Stomach (tissue), 4 donors: ENCODE measurements at regions not wholly inside any gene's neighbourhood (a gene's known extent, or its start where the extent isn't known, plus 50 kb on each side); places are given as distances from the start of the nearest gene placed in this dataset.

Experiments used
- CTCF ChIP-seq, 7 experiments: fragments of 450-650 bp in 4 of 7; fragments of 200-600 bp in 3 of 7; sonication (generic) in 3 of 7; IDR thresholded peaks; one replicate each; pipeline ENCODE4 v1.5.1; 2016 to 2019; ENCODE audit warnings: antibody characterized with exemption in 7 of 7, control low read depth in 2 of 7, mild to moderate bottlenecking in 1 of 7
- EP300 ChIP-seq: sonication (generic); formaldehyde crosslinking; IDR thresholded peaks from one replicate; pipeline ENCODE4 v1.6.1; 2017; ENCODE audit warnings: antibody characterized with exemption
- POLR2A ChIP-seq, 4 donors: fragments of 450-650 bp; IDR thresholded peaks; one replicate each; pipeline ENCODE4 v1.6.1; 2016; ENCODE audit warnings: antibody characterized with exemption in 4 of 4, control low read depth in 2 of 4, mild to moderate bottlenecking in 1 of 4, moderate library complexity in 1 of 4

DNA sequence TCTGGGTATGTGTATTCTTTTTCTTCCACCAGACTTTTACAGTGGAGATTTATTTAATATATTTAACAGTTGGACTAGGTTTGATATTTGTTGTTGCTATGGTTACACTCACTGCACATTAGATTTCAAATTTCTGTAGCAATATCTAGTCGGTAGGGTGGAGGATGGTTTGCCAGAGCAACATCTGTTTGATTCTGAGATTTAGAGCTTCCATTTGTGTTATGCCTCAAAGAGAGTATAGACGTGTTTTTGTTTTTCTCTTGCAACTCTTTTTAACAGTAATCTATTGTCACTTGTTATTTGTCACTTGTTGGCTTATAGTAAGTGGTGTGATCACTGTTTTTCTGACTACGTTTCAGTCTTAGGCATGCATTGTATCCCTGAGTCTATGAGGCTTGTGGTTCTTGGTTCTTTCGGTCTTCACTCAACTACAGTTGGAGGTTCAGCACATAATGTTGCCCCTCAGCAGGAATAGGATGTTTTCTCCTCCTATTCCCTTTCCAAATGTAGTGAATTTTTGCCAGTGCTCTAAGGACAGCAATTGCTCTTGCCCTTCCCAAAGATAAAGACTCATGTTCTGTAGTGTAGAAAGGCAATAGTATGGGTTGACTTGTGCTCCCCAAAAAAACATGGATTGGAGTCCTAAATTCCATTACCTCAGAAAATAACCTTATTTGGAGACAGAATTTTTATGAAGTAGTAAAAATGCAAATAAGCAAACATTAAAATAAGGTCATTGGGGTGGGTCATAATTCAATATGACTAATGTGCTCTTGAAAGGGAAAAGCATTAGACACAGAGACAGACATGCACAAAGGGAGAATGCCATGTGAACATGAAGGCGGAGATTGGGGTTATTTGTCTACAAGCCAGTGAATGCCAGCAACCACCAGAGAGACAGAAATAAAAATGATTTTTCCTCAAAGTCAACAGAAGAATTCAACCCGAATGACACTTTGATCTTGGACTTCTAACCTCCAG is 692.1 kb downstream of the DIPK2A start:
- no peak for TF ChIP-seq CTCF (IDR thresholded peaks at IDR 0.05)
- TF ChIP-seq POLR2A (IDR thresholded peaks at IDR 0.05), result no peak
- no peak for TF ChIP-seq EP300
